Keratinocyte (primary cell): ENCODE measurements at regions not wholly inside any gene's neighbourhood (a gene's known extent, or its start where the extent isn't known, plus 50 kb on each side); places are given as distances from the start of the nearest gene placed in this dataset.

Source experiments
- DNase-seq: peaks from one replicate; pipeline ENCODE4 v3.0.0-alpha.2; 2011; ENCODE audit warnings: low read depth, missing footprints, low spot score
- FAIRE-seq: peaks from 2 replicates; lab custom pipeline; 2011; peaks lifted over from hg19 to GRCh38; lab: Jason Lieb, UNC
- H2AFZ ChIP-seq: 2 replicates; pipeline ENCODE4 v1.6.0; 2012; ENCODE audit warnings: low read length, control low read depth, inconsistent platforms; ENCODE audit not compliant: control insufficient read depth
- H3K27ac ChIP-seq: 2 replicates; pipeline ENCODE4 v1.5.1; 2011; ENCODE audit warnings: low read length; ENCODE audit not compliant: control insufficient read depth, insufficient read depth
- H3K27me3 ChIP-seq: 3 replicates; pipeline ENCODE4 v1.6.0; 2011; ENCODE audit warnings: low read length; ENCODE audit not compliant: control insufficient read depth, insufficient read depth; ENCODE audit errors: extremely low read depth
- H3K36me3 ChIP-seq, 2 experiments: 2 replicates in 1 of 2; 3 replicates in 1 of 2; pipeline ENCODE4 v1.5.1; 2011; ENCODE audit warnings: low read length in 2 of 2, mild to moderate bottlenecking in 1 of 2; ENCODE audit not compliant: control insufficient read depth in 2 of 2, insufficient read depth in 2 of 2; ENCODE audit errors: extremely low read depth in 1 of 2
- H3K4me1 ChIP-seq: 3 replicates; pipeline ENCODE4 v1.5.1; 2011; ENCODE audit warnings: low read length; ENCODE audit not compliant: control insufficient read depth, insufficient read depth; ENCODE audit errors: extremely low read depth
- H3K4me2 ChIP-seq: 3 replicates; pipeline ENCODE4 v1.6.0; 2011; ENCODE audit warnings: low read depth, low read length; ENCODE audit not compliant: control insufficient read depth, insufficient read depth; ENCODE audit errors: extremely low read depth
- H3K4me3 ChIP-seq, 3 experiments: fragments of 200-600 bp in 1 of 3; sonication (generic) in 1 of 3; 2 replicates in 2 of 3; 3 replicates in 1 of 3; pipeline ENCODE4 v1.5.1; 2011 to 2016; ENCODE audit warnings: low read length in 3 of 3, mild to moderate bottlenecking in 3 of 3, control low read depth in 2 of 3, inconsistent platforms in 1 of 3, low read depth in 1 of 3, mixed read lengths in 1 of 3, mixed run types in 1 of 3, moderate library complexity in 1 of 3; ENCODE audit not compliant: control insufficient read depth in 2 of 3, insufficient read depth in 2 of 3; ENCODE audit errors: extremely low read depth in 1 of 3
- H3K79me2 ChIP-seq: 2 replicates; pipeline ENCODE4 v1.6.0; 2012; ENCODE audit warnings: low read length; ENCODE audit not compliant: control insufficient read depth, insufficient read depth
- H3K9ac ChIP-seq: 3 replicates; pipeline ENCODE4 v1.6.0; 2011; ENCODE audit warnings: low read length; ENCODE audit not compliant: control insufficient read depth, insufficient read depth; ENCODE audit errors: extremely low read depth
- H3K9me1 ChIP-seq: 3 replicates; pipeline ENCODE4 v1.6.0; 2011; ENCODE audit warnings: low read length; ENCODE audit not compliant: control insufficient read depth, insufficient read depth; ENCODE audit errors: extremely low read depth
- H3K9me3 ChIP-seq: 2 replicates; pipeline ENCODE4 v1.5.1; 2012; ENCODE audit warnings: low read depth, low read length; ENCODE audit not compliant: control insufficient read depth
- H4K20me1 ChIP-seq: 3 replicates; pipeline ENCODE4 v1.6.0; 2011; ENCODE audit warnings: low read length; ENCODE audit not compliant: control insufficient read depth, insufficient read depth; ENCODE audit errors: extremely low read depth
- EZH2 ChIP-seq: IDR thresholded peaks from one replicate; pipeline ENCODE4 v1.6.1; 2012; ENCODE audit warnings: inconsistent platforms, mild to moderate bottlenecking, low read length, moderate library complexity
- dilution Hi-C: fragments of 300-500 bp; cut with MboI; formaldehyde crosslinking; loops from one replicate; pipeline ENCODE4 v1.7.0; 2020; ENCODE audit warnings: low sequenced_read_pairs; ENCODE audit not compliant: extremely low pct_ligation_motif_present
- TF ChIP-seq, protein P1 (sequence below), 3 experiments: IDR thresholded peaks in 1 of 3; conservative IDR thresholded peaks in 1 of 3; optimal IDR thresholded peaks in 1 of 3; 2 replicates in 2 of 3; 3 replicates in 1 of 3; pipeline versions ENCODE3 to v1.5.1; 2011; ENCODE audit warnings: low read length in 3 of 3, mild to moderate bottlenecking in 3 of 3, moderate library complexity in 2 of 3, control low read depth in 1 of 3, inconsistent platforms in 1 of 3; ENCODE audit not compliant: insufficient read depth in 2 of 3; ENCODE audit errors: extremely low read depth in 1 of 3

- Histone ChIP-seq H3K9ac (no peak overlapping the region), H2AFZ (no peak overlapping the region), H3K79me2 (no peaks in the 10 kb centered on the region), H3K4me3 (no peak overlapping the region), H3K9me3 (no peaks in the 10 kb centered on the region), H3K27me3 (peaks cover 4% of the 10 kb centered on the region), H4K20me1 (no peaks in the 10 kb centered on the region), H3K27ac (no peak overlapping the region), H3K9me1 (no peaks in the 10 kb centered on the region), H3K36me3 (no peaks in the 10 kb centered on the region), H3K4me1 (peaks cover 4% of the 10 kb centered on the region), H3K4me2 (no peak overlapping the region)
- FAIRE-seq: no peak
- dilution Hi-C loops: no loop called here
- no peak for DNase-seq
- TF ChIP-seq EZH2: no peak
- TF ChIP-seq, protein P1, sequence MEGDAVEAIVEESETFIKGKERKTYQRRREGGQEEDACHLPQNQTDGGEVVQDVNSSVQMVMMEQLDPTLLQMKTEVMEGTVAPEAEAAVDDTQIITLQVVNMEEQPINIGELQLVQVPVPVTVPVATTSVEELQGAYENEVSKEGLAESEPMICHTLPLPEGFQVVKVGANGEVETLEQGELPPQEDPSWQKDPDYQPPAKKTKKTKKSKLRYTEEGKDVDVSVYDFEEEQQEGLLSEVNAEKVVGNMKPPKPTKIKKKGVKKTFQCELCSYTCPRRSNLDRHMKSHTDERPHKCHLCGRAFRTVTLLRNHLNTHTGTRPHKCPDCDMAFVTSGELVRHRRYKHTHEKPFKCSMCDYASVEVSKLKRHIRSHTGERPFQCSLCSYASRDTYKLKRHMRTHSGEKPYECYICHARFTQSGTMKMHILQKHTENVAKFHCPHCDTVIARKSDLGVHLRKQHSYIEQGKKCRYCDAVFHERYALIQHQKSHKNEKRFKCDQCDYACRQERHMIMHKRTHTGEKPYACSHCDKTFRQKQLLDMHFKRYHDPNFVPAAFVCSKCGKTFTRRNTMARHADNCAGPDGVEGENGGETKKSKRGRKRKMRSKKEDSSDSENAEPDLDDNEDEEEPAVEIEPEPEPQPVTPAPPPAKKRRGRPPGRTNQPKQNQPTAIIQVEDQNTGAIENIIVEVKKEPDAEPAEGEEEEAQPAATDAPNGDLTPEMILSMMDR (optimal IDR thresholded peaks at IDR 0.05 in 1 of 3, IDR thresholded peaks at IDR 0.05 in 1 of 3, conservative IDR thresholded peaks at IDR 0.05 in 1 of 3; ENCODE audit: extremely low read depth in 1 of 3, insufficient read depth in 2 of 3, low read length in 3 of 3): no peak
Observed at GRCh38 chr7:26598867-26599266, 265.5 kb downstream of the SKAP2 start.

DNA sequence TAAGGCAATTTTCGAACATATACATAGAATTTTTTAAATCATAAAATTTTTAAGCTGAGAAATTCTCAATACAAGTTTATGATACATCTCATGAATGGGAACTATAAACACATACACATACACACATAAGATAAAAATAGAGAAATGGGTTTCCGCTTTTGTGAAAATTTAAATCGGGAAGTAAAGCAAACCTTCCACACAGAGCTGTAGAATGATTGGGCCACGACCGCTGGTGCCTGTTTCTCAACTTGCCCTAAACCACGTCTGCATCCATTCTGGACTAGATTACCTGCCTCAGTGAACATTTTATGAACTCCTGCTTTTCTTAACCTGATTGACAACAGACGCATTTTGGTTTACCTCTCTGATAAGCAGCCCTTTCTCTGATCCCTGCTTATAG is 264.4 kb downstream of the SKAP2 start:
- dilution Hi-C loops: no loop called here

More for the DNA sequence above, 264.4 kb downstream of the SKAP2 start:
- Histone ChIP-seq H3K79me2 (no peaks in the 10 kb centered on the region), H3K27ac (no peak overlapping the region), H3K9ac (no peak overlapping the region), H3K4me3 (no peak overlapping the region), H3K36me3 (no peaks in the 10 kb centered on the region), H3K27me3 (no peaks in the 10 kb centered on the region), H3K9me3 (no peaks in the 10 kb centered on the region), H2AFZ (no peak overlapping the region), H4K20me1 (no peaks in the 10 kb centered on the region), H3K4me2 (no peak overlapping the region), H3K4me1 (peaks cover 10% of the 10 kb centered on the region), H3K9me1 (no peaks in the 10 kb centered on the region)
- TF ChIP-seq, protein P1 (optimal IDR thresholded peaks at IDR 0.05 in 1 of 3, IDR thresholded peaks at IDR 0.05 in 1 of 3, conservative IDR thresholded peaks at IDR 0.05 in 1 of 3; ENCODE audit: extremely low read depth in 1 of 3, insufficient read depth in 2 of 3, low read length in 3 of 3): no peak
- no peak for TF ChIP-seq EZH2
- FAIRE-seq (no peak), DNase-seq (no peak)
